OCI-LY1 (cell line): ENCODE measurements at regions not wholly inside any gene's neighbourhood (a gene's known extent, or its start where the extent isn't known, plus 50 kb on each side); places are given as distances from the start of the nearest gene placed in this dataset.

Source experiments
- EZH2 ChIP-seq: fragments of 200-600 bp; sonication (generic), shearing (Covaris generic); IDR thresholded peaks from 2 replicates; pipeline ENCODE4 v1.8.0; 2017; ENCODE audit warnings: borderline replicate concordance, mixed run types, mild to moderate bottlenecking, antibody characterized with exemption, low read length, moderate library complexity, mixed read lengths
- TF ChIP-seq, protein P1 (sequence below): fragments of 200-600 bp; sonication (generic), shearing (Covaris generic); IDR thresholded peaks from 2 replicates; pipeline ENCODE4 v1.5.1; 2017; ENCODE audit warnings: mild to moderate bottlenecking, antibody characterized with exemption, low read length, moderate library complexity, mixed read lengths

DNA sequence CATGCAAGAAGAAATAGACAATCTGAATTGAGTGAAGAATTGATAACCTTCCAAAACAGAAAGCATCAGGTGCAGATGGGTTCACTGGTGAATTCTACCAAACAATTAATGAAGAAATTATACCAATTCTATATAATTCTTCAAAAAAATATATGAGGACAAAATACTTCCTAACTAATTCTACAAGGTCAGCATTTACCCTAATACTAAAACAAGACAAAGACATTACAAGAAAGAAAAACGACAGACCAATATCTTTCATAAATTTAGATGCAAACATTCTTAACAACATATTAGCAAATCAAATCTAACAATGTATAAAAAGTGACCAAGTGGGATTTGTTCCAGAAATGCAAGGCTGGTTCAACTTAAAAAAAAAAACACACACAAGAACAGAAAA is 183.9 kb downstream of the BARX1 start:
- TF ChIP-seq, protein P1, sequence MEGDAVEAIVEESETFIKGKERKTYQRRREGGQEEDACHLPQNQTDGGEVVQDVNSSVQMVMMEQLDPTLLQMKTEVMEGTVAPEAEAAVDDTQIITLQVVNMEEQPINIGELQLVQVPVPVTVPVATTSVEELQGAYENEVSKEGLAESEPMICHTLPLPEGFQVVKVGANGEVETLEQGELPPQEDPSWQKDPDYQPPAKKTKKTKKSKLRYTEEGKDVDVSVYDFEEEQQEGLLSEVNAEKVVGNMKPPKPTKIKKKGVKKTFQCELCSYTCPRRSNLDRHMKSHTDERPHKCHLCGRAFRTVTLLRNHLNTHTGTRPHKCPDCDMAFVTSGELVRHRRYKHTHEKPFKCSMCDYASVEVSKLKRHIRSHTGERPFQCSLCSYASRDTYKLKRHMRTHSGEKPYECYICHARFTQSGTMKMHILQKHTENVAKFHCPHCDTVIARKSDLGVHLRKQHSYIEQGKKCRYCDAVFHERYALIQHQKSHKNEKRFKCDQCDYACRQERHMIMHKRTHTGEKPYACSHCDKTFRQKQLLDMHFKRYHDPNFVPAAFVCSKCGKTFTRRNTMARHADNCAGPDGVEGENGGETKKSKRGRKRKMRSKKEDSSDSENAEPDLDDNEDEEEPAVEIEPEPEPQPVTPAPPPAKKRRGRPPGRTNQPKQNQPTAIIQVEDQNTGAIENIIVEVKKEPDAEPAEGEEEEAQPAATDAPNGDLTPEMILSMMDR = no peak
- TF ChIP-seq EZH2 = no peak
